ENCODE measurements at regions not wholly inside any gene's neighbourhood (a gene's known extent, or its start where the extent isn't known, plus 50 kb on each side); places are given as distances from the start of the nearest gene placed in this dataset.
A peak's percentile ranks its signal among the peaks of the same experiment; 100 is the strongest.

DNA sequence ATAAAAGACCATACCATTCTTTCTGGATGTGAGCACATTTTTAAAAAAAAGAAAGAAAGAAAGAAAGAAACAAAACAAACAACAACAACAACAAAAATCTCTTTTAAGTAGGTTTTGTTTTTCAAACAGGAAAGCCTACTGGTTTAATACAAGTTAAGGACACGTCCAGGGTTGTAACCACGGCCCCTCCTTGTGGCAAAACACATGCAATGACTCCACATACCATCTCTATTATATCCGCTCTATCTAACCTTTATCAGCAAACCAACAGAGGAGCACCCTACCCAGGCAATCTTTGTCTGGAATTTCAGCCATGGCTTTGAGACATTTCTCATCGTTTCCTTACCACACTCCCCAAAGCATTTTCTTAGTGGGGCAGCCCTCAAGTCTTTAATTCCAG lies 360.5 kb upstream of the TMPO start:
- DNase-seq: peak; percentile 4

- DNase-seq: no peak
These were observed 358.7 kb upstream of the TMPO start for GRCh38 chr12:98156697-98157096.

DNA sequence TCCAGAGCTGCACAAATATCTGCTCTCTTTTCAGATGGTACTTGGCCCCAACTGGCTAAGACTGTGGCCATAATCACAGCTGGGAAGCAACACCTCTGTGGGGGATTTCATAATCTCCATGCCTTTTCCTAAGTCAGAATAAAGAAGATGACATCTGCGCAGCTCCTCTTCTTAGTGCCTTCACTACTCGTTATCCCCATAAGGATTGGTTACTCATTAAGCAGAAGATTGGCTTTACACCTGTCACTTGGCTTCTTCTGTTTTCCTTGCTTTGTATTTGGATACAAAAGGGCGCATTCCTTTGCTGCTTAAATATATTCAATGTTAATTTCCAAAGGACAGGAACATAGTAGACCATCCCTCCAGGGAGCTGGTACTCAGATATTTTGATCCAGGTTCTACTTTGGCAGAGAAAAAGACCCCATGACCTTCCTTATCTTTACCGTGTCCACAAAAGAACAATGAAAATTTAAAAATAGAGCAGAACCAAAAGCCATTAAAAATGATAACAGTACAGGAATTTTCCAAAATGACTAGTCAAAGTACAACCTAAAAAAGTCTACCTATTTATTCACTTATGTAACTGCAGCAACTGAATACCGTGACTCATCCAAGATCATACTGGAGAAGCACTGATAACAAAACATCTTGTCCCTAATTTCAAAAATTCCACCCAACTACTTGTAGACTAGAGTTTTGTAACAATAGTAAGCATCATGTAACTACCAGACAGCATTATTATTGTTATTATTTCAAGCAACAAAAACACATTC lies 352.3 kb upstream of the TMPO start:
- DNase-seq: no peak

- DNase-seq: no peak
These were observed 343.1 kb upstream of the TMPO start for GRCh38 chr12:98172304-98172703.

- no peak for DNase-seq
These were observed 342.6 kb upstream of the TMPO start for GRCh38 chr12:98172801-98173200.

GRCh38 chr12:98173773-98174427 lies 341.5 kb upstream of the TMPO start:
- no peak for DNase-seq

GRCh38 chr12:98174428-98174809 lies 341.0 kb upstream of the TMPO start:
- DNase-seq: no peak

- no peak for DNase-seq
These were observed 337.3 kb upstream of the TMPO start for GRCh38 chr12:98178126-98178525.

GRCh38 chr12:98179151-98179550 lies 336.2 kb upstream of the TMPO start:
- DNase-seq: no peak

GRCh38 chr12:98180603-98181002 lies 334.8 kb upstream of the TMPO start:
- DNase-seq: no peak

DNA sequence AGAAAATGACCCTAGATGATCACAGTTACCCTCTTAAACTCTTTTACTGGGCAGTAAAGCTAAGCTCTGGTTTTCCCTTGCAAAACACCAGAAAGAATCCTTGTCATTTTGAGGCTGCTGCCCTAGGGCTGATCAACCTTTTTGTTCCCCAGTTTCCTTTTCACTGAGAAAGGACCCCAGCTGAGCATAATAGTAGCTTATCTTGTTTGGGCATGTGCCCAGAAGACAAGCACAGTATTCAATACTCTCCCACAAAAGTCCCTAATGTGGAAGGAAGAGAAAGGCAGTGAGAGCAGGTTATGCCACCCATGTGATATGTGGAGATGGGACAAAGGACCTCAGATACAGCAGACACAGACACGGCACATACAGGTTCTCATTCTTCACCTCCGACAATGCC lies 332.6 kb upstream of the TMPO start:
- DNase-seq: no peak

- DNase-seq: no peak
These were observed 329.8 kb upstream of the TMPO start for GRCh38 chr12:98185606-98186005.

DNA sequence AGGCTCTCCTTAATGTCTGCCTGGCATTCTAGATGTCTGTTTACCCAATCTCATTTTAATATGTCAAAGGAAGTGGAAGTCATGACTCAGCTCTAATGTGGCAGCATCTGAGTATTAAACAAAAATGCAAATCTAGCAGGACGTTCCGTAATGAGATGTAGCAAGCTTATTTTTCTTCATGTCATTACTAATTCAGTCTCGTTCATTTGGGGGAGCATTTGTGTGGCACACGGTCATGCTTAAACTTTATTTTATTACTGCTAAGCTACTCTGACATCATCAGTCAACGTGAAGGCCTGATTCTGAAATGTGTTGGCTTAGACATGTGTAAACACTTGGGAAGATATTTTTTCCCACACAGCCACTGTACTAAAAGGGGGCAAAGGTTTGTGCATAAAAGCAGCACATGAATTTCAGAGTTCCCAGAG lies 326.7 kb upstream of the TMPO start:
- DNase-seq: no peak

- DNase-seq: no peak
These were observed 320.8 kb upstream of the TMPO start for GRCh38 chr12:98194591-98194990.

DNA sequence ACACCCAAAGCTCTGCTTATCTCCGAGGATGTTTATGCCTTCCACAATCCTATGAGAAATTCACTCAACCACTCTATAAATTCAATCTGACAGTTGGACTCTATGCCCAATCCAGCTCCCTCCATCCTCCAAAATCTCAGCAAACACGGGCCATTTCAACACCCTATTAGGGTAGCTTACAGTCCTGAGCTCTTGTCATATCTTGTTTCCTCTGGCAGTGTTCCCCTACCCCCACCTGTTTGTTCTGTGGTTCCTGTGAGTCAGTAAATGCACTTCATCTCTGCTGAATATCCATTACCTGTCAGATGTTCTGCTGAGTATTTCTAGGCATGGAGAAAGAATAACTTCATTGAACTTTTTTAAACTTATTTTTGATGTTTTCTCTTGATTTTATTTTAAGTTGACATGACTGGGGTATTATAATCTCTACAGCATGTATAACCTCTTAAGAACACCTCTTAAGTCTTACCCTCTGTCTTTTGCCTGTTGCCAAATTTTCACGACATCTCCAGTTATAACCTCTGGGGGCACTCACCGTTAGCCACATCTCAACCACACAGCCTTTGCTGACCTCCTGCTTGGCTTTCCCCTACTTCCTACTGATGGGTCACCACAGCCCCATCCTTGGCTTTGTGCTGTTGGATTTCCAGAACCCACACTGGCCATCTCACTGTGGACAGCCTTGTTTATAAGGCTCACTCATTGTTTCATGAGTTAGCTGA lies 317.0 kb upstream of the TMPO start:
- no peak for DNase-seq

GRCh38 chr12:98208816-98209215 lies 306.6 kb upstream of the TMPO start:
- DNase-seq: no peak

DNA sequence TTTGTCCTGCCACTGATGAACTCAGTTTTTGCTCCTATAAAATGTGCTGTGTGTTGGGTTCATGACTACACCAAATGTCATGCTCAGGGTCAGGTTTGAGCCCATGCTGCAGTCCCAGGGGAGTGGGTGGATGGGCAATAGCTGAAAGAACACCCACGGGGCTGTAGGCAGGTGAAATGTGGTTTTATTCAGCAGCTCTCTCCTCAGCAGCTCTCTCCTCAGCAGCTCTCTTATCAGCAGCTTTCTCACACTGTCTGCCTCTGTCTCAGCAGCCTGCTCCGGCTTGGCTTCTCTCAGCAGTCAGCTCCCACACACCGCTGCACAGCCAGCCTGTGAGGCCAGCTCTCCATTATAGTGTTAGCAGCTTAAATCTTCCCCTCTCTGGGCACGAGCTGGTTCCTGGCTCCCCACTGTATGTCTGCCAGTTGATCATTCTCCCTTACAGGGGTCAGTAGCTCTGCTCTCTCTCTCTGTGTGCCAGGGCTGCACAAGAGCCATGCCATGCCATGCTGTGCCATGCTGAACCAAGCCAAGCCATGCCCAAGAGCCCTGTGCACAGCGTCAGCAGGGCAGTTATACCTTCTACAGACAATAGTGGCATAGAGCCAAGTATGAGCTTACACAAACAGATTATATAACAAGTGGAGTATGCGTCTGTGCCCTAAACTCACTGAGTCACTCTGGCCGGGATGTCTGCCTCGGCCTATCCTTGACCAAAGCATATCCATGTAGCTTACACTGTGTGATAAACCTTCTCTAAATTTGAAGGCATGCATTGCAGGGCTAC lies 303.3 kb upstream of the TMPO start:
- no peak for DNase-seq

DNA sequence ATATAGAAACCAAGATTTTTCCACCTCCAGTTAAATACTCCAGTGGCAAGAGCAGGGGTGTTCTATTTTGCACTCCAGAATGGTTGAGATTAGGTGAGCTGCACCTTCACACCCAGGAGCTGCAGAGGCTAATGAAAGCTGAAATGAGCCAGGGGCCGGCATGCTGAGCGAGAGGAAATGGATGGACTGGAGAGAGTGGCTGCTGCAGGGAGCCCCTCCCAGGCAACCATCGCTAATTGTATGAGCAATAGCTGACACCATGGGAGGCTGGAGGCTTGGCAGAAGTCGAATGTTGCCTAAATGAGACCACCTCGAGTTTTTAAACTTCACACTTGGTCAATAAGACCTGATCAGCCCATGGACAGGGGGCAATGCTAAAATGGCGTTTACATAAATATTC lies 301.8 kb upstream of the TMPO start:
- no peak for DNase-seq

GRCh38 chr12:98217257-98217656 lies 298.1 kb upstream of the TMPO start:
- DNase-seq: no peak

- DNase-seq: no peak
These were observed 294.8 kb upstream of the TMPO start for GRCh38 chr12:98220636-98221035.

DNA sequence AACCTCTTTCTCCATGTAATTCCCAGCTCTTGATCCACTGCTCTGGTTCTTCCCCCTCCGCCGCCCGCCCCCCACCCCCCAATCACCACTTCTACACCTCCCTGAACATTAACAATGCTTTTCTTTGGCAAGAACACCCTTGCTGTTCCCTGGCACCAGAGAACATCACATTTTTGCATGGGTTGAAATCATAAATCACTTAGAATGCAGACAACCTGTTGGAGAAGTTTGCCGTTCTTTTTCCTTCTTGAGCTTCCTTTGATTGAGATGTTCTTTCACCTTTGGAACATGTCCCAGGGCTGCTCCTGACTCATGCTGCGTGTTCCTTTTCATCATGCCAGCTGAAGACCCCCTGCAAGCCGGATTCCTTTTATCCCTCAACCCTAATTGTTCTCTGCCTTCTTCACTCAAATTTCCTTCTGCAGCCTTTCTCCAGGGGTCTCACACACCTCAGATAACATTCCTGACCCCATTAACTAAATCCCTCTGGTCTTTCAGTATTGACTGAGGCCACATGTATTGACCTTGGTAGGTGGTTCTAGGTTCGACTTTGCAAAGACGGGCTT lies 294.1 kb upstream of the TMPO start:
- no peak for DNase-seq

GRCh38 chr12:98222135-98222534 lies 293.3 kb upstream of the TMPO start:
- no peak for DNase-seq

All from hematopoietic multipotent progenitor cell treated with erythropoietin and hydrocortisone succinate and interleukin-3 and kit ligand, for 8 days (in vitro differentiated cells).